ENCODE measurements at regions not wholly inside any gene's neighbourhood (a gene's known extent, or its start where the extent isn't known, plus 50 kb on each side); places are given as distances from the start of the nearest gene placed in this dataset.

DNA sequence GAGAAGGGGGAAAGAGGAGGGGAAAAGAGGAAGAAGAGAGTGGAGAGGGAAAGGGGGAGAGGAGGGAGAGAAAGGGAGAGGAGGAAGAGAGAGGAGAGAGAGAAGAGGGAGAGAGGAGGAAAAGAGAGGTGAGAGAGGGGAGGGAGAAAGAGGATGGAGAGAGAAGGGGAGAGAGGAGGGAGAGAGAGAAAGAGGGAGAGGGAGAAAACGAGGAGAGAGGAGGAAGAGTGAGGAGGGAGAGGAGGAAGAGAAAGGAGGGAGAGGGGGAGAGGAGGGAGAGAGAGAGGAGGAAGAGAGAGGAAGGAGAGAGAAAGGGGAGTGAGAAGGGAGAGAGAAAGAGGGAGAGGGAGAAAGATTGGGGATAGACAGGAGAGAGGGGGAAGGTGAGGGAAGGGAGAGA is 197.6 kb upstream of the FOXK1 start:
- TF ChIP-seq POLR2A (IDR thresholded peaks at IDR 0.05) (no peak), POLR2AphosphoS5 (IDR thresholded peaks at IDR 0.05) (no peak)
- TF ChIP-seq, protein P1, sequence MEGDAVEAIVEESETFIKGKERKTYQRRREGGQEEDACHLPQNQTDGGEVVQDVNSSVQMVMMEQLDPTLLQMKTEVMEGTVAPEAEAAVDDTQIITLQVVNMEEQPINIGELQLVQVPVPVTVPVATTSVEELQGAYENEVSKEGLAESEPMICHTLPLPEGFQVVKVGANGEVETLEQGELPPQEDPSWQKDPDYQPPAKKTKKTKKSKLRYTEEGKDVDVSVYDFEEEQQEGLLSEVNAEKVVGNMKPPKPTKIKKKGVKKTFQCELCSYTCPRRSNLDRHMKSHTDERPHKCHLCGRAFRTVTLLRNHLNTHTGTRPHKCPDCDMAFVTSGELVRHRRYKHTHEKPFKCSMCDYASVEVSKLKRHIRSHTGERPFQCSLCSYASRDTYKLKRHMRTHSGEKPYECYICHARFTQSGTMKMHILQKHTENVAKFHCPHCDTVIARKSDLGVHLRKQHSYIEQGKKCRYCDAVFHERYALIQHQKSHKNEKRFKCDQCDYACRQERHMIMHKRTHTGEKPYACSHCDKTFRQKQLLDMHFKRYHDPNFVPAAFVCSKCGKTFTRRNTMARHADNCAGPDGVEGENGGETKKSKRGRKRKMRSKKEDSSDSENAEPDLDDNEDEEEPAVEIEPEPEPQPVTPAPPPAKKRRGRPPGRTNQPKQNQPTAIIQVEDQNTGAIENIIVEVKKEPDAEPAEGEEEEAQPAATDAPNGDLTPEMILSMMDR (IDR thresholded peaks at IDR 0.05) = no peak

Data from breast epithelium (tissue), 3 donors.